Left hindlimb (tissue), 1 donor: ENCODE measurements at regions not wholly inside any gene's neighbourhood (a gene's known extent, or its start where the extent isn't known, plus 50 kb on each side); places are given as distances from the start of the nearest gene placed in this dataset.
"Not testable (repeated sequence)": the region's sequence is repeated elsewhere in the genome, so short reads cannot be mapped to it uniquely, and the experiment has no call there.

ENCODE experiments used
- DNase-seq: peaks from one replicate; pipeline ENCODE4 v3.0.0-alpha.2; 2018

DNA sequence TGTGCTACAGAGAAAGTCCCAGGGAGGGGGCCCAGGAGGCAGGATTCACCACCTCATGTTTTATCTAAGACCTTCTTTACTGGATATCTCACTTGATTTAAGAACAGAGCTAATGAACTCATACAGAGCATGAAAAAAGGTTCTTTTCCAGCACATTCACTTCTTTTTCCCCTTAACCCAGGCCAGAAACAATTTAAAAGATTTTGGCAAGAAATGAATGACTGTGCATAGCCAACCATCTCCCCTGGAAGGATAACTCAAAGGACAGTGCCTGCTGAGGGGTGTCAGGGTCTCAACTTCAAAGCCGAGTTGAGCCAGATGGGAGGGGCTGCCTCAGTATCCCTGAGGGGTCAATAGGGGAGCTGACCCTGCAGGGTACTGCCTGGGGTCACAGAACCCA, 253.4 kb downstream of the SOD2 start:
- no peak for DNase-seq

DNA sequence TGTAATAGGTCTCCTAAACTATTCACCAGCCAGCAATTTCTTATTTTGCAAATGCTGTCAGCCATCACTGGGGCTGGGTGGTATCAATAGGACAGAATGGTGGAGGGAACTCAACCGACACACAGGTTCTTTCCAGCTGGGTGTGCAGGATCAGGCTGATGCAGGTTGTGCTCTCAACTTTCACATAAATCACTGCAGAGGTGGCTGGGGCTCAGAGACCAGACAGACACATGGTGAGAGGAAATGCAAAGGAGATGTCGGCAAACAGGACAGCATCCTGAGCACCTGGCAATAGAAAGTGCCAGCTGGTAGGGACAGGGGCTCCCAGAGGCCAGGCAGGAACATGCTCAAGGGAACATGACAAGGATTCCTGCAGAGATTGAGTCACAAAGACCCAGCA, 254.9 kb downstream of the SOD2 start:
- no peak for DNase-seq

DNA sequence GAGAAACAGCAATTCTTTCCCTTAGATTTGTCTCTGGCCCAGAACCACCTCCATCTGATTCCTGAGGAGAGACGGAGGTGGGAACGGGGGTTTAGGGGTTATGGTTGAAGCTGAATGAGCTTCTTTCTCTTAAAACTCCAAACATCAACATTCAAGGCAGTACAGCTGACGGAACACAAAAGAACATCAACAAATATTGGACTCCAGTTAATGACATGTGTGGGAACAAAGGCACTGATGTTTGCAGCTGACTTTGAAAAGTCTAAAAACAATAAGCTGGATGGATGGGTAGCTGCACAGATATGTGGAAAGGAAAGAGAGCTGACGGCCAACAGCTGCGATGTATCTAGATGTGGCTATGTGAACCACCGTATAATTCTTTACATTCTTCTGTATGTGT, 256.5 kb downstream of the SOD2 start:
- no peak for DNase-seq

DNA sequence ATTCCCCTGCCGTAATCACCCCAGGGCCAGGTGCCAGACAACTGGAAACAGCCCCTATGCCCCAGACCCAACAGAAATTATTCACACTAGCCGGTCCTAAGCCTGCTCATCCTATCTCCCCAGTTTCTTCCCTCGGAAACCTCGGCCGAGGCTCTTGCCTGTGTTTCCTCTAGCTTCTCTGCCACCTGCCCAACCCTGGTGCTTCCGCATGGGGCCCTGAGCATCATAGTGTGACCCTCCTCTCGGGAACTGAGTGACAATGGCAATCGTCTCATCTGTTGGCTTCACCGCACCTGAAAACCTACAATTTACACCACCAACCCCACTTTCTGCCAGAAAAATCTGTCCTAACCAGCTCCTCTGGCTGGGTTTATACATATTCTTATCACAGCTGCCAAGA, 257.3 kb downstream of the SOD2 start:
- no peak for DNase-seq

GRCh38 chr6:159434410-159434809, 258.6 kb downstream of the SOD2 start:
- no peak for DNase-seq

- no peak for DNase-seq
Measured at GRCh38 chr6:159433550-159433949, 259.5 kb downstream of the SOD2 start.

GRCh38 chr6:159431750-159432149, 261.3 kb downstream of the SOD2 start:
- no peak for DNase-seq

DNA sequence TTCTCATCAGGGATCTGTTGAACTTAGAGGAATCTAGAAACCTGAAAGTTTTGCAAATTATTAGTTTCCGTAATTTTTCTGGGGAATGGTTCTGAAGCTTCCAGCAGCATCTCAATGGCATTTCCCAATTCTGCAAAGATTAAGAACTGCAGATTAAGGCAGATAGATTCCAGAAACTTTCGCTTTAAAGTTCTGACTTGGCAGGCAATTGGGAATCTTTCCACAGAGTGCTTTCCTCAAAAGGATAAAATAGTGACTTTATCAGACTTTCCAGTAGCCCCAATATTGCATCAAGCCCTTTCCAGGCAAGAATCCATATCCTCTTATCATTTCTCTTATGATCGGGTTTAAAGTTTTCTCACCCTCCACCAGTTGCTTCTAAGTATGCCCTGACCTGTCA, 261.1 kb downstream of the FNDC1 start:
- no peak for DNase-seq

GRCh38 chr6:159429433-159429832, 260.2 kb downstream of the FNDC1 start:
- no peak for DNase-seq

DNA sequence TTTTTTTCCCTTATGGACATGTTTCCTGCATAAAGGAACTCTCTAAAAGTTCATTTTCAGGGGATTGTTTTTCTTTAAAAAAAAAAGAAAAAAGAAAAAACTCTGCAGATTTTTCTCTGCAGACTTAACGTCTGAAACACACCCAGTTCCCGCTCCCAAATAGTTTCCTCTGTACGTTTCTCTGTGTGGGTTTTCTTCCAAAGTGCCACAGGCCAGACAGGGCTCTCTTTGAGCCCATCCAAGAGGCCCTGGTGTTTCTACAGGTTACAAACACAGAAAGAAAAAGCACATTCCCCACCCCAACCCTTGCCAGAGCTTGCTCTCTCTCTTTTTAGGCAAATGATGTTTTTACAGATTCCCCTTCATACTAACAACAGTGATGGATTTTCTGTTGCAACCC, 258.6 kb downstream of the FNDC1 start:
- peak; percentile 66 for DNase-seq

DNA sequence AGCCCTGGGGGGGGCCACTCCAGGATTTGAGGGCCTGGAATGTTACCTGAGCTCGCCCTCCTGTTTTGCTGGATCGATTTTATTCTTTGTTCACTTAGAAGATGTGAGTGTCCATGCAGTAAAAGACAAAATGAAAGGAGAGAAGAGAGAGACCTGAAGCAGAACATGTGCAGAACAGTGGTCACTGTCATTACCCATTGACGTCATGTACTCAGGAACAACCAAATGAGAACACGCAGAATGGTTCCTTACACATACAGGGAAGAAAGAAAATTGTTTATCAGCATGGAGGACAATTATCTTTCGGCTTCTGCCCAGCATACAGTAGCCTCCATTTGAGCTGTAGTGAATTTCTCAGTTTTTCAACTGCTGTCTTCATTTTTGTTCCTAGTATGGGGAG, 258.1 kb downstream of the FNDC1 start:
- DNase-seq: no peak

DNA sequence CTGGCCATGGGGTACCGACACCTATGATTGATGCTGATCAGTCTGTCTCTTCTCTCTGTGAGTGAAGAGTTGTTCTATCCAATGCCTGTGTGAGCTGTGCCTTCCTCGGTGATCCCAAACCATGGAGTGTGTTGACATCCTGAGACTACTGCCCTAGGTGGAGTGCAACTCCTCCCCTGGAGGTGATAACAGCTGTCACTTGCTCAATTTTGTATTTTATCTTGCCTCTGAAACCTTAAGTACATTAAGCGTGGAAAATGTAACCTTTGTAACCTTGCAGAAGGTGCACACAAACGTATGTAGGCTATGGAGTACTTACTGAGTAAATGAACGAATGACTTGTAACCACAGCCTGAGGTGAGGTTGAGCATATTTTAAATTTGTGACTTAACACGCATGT, 256.2 kb downstream of the FNDC1 start:
- no peak for DNase-seq

GRCh38 chr6:159422041-159422984, 253.1 kb downstream of the FNDC1 start:
- no peak for DNase-seq

DNA sequence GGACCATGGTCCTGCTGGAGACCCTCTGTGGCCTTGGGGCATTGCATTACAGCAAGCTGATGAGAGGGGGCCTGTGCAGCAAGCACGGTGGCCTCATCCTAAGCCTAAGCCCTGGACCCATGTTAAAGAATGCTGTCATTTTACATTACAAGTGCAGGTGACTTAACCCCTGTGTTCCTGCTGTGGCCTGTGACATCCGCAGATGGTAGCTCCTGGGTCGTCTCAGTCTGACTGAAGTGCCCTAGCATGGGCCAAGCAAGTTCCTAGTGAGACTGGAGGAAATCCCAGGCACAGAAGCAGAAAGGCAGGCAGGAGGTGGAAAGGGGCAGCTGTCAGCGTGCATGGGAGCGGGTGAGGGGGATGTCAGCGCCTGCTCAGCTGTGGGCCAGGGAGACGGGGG, 252.4 kb downstream of the FNDC1 start:
- DNase-seq: no peak

DNA sequence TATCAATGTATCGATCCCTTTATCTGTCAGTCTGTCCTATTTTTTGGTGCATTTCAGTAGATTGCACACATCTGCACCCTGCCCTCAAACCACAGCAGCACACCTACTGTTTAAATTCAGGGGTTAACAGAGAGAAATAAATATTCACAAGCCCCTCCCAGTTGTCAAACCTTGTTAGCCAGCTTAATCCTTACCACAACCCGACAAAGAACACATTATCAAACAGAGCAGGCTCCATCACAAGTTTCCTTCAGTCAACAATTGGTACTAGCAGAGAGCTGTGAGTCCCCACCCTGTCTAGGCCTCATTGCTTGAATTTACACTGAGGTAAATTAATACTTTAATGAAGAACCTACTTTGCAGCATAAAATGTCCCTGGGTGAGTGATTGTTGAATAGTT, 249.8 kb downstream of the FNDC1 start:
- DNase-seq: no peak

- peak; percentile 64 for DNase-seq
Measured at GRCh38 chr6:159416891-159417560, 247.8 kb downstream of the FNDC1 start.

DNA sequence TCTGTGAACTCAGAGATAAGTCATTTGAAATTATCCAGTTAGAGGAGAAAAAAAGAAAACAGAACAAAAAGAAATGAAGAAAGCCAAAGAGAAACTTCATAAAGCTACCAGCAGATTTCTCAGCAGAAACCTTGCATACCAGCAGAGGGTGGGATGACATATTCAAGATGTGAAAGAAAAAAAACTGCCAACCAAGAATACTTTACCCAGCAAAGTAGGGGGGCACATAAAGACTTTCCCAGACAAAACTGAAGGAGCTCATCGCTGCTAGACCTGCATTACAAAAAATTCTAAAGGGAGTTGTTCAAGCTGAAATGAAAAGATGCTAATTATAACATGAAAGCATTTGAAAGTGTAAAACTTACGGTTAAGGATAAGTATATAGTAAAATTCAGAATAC, 246.3 kb downstream of the FNDC1 start:
- DNase-seq: no peak

- DNase-seq: no peak
Measured at GRCh38 chr6:159414711-159415110, 245.5 kb downstream of the FNDC1 start.

DNA sequence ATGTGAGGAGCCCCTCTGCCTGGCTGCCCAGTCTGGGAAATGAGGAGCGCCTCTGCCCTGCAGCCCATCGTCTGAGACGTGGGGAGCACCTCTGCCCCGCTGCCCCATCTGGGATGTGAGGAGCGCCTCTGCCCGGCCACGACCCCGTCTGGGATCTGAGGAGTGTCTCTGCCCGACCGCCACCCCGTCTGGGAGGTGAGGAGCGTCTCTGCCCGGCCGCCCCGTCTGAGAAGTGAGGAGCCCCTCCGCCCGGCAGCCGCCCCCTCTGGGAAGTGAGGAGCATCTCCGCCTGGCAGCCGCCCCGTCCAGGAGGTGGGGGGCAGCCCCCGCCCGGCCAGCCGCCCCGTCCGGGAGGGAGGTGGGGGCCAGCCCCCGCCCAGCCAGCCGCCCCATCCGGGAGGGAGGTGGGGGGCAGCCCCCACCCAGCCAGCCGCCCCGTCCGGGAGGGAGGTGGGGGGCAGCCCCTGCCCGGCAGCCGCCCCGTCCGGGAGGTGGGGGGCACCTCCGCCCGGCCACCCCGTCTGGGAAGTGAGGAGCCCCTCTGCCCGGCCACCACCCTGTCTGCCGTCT, 238.1 kb downstream of the FNDC1 start:
- not testable (repeated sequence) for DNase-seq

- no peak for DNase-seq
Measured at GRCh38 chr6:159404296-159404695, 235.1 kb downstream of the FNDC1 start.

GRCh38 chr6:159400826-159401225, 231.6 kb downstream of the FNDC1 start:
- no peak for DNase-seq

- no peak for DNase-seq
Measured at GRCh38 chr6:159399751-159400221, 230.6 kb downstream of the FNDC1 start.

- no peak for DNase-seq
Measured at GRCh38 chr6:159398633-159399032, 229.4 kb downstream of the FNDC1 start.

DNA sequence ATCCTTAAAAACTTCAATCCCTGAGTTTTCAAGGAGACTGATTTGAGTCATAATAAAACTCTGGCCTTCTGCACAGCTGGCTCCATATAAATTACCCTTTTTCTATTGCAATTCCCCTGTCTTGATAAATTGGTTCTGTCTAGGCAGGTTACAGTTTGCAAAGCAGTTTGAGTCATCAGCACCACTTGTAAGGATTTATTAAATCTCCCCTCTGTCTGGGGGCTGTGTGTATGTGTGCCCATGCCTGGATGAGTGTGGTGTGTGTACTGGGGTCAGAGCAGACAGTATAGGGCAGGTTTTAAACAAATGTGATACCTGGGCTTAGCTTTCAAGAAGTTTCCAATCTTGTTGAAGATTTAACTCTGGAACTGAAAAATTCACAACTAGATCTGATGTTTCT, 228.6 kb downstream of the FNDC1 start:
- DNase-seq: no peak
